ENCODE measurements at regions not wholly inside any gene's neighbourhood (a gene's known extent, or its start where the extent isn't known, plus 50 kb on each side); places are given as distances from the start of the nearest gene placed in this dataset.

DNA sequence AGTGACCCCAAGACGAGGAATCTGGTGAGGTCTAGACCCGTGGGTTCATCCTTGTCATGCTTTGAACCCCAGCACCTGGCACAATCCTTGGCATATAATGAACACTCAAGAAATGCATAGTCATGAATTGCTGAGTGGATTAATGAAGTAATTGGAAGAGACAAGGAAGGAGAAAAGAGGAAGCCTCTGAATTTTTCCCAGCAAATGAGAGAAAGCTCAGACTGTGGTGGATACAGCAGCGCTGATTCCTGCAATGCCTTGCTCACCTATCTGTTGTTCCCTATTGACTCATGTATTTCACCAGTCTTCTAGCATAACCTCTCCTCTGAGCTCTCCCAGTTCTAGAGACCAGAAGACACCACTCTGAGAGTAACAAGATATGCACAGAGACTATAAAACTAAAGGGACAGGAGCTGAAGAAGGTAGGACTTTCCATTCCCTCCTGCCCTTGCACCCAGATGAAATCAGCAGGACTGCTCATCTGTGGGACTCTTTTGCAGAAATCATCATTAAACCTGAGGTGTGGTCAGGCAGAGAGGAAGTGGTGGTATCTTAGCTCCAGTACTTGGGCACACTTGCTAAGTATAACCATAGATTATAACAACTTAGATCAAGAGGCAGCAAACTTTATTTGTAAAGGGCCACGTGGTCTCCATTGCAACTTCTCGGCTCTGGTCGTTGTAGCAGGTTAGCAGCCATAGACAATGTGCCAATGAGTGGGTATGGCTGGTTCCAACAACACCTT is 102.8 kb downstream of the MAF start:
- DNase-seq (ENCODE audit: low read depth in 2 of 2), result no peak

DNA sequence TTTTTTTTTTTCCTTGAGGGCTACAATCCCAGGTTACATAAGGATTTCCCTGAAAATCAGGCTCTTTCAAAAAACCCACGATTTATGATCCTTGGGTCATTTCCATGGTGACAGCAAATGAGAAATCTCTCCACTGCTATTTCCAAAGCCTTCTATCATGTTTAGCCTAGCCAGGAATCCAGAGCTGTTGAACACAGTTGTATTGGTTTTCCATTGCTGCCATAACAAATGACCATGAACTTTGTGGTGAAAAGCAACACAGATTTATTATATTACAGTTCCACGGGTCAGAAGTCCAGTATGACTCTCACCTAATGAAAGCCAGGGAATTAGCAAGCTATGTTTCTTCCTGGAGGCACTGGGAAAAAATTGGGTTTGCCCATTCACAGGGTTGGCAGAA is 106.6 kb downstream of the MAF start:
- DNase-seq (ENCODE audit: low read depth in 2 of 2), result no peak

DNA sequence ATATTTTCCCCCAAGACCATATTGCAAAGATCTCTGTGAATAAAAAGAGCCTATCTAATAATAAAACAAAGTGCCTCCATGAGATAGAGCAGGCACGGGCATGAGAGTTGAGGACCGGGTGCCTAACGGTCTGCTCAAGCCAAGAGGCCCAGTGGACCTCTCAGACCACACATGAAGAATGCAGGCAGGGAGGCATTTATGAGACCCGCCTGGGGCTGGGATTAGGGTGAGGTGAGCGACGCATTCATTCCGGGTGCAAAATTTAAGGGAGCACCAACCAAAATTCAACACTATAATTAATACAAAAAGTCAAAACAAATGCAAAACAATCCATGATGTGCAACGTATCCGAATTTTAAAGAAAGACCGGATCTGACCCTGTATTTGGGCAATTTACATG is 108.5 kb downstream of the MAF start:
- DNase-seq (ENCODE audit: low read depth in 2 of 2), result no peak

DNA sequence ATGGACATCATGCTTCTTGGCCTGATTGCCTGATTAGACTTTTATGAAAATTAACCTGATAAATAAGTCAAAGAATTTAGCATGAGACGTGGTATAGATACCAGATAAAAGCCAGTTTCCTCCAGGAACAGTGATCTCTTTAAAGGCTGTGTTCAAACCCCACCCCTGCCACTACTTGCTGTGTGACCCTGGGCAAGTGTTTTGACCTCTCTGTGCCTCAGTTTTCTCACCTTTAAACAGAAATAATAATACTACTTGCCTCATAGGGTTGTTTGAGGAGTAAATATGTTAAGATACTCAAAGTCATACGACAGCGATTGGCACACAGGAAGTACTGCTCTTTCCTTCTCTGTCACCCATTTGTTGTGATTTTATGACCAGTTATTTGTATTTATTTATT is 115.5 kb downstream of the MAF start:
- no peak for DNase-seq (ENCODE audit: low read depth in 2 of 2)

DNA sequence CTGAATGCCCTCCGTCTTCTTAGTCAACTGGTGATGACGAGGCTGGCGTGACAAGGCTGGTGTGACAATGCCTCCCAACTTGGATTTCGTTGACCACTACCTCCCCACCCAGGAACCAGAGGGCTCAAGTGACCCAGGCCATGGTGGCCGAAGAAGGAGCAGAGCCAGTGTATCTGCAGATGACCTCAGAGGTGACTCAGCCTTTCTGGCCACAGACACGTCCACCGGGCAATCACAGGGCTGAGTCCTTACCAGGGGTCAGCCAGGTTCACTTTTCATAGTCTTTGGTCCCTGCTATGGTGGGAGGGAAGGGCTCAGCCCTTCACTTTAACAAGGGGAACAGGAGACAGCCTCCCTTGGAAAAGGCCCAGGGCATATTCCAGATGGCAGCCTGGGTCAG is 116.3 kb downstream of the MAF start:
- DNase-seq (ENCODE audit: low read depth in 2 of 2), result no peak

DNA sequence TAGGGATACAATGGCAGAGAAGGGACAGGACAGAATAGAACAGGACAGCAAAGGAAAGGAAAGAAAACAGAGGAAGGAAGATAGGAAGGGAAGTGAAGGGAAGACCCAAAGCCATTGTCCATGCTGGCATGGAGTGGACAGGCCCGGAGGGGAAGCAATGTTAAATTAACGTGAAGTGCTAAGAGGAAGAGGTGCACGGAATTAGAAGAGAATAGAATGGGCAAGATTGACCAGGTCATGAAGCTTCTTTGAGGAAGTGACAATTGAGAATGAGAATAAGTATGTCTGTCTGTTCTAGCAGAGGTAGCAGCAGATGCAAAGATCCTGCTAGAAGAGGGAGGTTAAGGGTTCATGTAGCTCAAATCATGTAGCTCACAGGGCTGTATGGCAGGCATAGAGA is 117.2 kb downstream of the MAF start:
- DNase-seq (ENCODE audit: low read depth in 2 of 2), result no peak

DNA sequence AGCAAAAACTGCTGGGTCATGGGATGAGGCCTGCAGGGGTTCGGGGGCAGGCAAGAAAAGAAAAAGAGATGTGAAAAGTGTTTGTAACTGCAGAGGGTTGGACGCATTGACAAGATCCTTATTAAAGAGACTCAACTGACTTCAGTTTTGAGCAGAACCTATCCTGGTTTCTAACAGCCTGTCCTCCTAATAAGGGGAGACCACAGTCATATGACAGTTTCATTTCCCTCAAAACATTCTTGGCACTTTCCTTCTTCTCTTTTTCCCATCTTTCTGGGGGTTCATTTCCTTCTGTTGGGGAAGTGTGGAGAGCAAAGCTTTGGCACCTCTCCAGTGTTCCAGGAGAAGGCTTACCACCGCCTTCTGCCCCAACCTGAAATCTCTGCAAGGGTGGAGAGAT is 118.5 kb downstream of the MAF start:
- no peak for DNase-seq (ENCODE audit: low read depth in 2 of 2)

DNA sequence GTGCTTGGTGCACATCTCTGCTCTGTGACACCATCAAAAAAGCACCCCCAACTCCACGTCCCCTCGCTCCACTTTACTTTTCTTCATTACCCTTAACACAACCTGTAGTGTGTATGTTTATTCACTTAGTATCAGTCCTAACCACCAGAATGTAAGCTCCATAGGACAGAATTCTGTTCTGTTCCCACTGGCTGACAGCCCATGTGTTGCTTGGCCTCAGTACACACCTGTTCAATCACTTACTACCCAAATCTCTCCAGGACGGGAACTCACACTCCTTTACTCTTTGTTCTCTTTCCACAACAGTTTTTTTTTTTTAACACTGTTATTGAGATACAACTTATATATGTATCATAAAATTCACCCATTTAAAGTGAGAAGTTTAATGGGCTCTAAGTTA is 119.6 kb downstream of the MAF start:
- no peak for DNase-seq (ENCODE audit: low read depth in 2 of 2)

DNA sequence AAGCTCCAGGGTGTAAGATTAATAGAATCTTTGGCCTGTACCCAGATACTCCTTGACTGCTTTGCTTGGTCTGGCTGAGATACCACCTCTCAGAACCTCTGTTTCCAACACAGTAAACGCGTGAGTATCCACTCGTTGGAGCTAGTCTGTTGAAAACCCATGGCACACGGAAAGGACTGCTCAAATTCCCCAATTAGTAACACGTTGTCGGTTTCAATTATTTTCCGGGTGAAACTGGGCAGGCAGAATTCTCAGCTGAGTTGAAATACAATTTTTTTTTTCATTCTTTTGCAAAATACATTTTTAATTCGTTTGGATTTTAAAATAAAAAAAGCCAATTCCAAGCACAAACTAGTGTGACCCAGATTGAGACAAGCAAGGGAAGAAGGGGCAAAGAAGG is 120.5 kb downstream of the MAF start:
- no peak for DNase-seq (ENCODE audit: low read depth in 2 of 2)

DNA sequence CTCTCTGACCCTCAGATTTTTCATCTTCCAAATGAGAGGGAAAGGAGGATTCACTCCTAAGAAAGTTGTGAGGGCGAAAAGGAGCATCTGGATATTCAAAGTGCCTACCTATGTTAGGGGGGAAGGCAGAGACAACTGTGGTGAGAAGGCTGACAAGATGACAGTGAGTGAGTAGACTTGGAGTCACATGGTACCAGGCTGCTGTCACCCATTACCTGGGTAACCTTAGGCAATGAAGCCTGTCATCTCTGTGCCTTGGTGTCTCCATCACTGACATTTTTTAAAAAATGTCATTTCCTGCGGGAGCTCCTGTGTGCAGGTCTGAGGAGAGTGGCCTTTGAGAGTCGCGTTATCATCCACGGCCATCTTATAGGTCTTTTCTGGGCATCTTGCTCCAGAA is 124.0 kb downstream of the MAF start:
- DNase-seq (ENCODE audit: low read depth in 2 of 2), result no peak

DNA sequence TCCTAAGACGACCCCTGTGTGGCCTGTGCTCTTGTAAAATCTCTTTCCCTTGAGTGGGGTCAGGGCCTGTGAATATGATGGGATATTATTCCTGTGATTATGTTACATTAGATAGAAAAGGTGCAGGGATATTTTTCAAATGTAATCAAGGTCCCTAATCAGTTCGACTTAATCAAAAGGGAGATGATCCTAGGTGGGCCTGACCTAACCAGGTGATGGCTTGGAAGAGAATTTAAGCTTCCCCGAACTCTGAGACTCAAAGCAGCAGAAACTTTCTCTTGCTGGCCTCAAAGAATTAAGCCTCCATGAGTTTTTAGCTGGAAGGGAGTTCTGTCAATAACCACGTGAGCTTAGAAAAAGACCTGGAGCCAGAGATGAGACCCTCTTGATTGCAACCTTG is 124.7 kb downstream of the MAF start:
- no peak for DNase-seq (ENCODE audit: low read depth in 2 of 2)

DNA sequence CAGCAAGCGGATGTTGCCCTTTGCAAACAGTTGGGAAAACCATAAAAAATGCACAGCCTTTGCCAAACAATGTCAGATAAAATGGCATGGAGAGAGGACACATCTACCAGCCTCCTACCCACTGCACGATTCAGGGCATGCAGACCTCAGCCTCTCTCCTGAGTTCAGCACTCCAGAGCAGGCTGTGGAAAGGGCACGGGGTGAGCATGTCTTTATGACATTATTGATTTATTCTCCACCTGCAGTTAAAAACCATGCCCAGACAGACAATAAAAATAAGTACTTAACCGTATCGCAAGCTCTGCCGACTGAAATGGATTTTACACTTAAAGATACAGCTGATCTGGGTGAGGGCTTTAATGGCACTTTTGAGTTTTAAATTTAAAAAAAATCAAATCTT is 127.1 kb downstream of the MAF start:
- no peak for DNase-seq (ENCODE audit: low read depth in 2 of 2)

DNA sequence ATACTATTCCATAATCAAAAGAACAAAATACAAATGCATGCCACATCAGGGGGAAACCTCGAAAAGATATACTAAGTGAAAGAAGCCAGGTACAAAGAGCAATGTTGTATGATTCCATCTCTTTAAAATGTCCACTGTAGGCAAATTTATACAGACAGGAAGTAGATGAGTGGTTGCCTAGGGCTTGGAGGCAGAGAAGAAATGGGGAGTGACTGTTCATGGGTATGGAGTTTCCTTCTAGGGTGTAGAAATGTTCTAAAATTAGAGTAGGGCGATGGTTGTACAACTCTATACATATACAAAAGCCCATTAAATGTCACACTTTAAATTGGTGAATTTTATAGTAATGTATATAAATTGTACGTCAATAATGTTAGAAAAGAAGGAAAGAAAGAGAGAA is 128.1 kb downstream of the MAF start:
- DNase-seq (ENCODE audit: low read depth in 2 of 2), result no peak

DNA sequence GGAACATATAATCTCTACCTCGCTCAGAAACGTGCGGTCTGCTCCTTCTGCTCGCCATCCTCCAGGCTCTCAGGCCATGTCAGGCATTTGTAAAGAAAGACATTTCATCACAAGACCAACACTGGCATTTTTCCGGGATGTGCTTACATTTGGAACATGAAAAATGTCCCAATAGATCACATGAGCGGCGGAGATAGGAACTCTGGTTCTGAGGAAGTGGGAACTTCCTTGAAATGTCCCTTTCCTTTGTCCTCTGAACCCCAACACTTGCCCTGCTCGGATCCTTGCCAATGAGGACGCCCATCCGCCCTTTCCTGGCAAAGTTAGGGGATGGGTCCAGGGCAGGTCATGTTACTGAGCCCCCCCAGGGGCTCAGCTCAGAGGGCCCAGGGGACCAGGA is 130.5 kb downstream of the MAF start:
- no peak for DNase-seq (ENCODE audit: low read depth in 2 of 2)

DNA sequence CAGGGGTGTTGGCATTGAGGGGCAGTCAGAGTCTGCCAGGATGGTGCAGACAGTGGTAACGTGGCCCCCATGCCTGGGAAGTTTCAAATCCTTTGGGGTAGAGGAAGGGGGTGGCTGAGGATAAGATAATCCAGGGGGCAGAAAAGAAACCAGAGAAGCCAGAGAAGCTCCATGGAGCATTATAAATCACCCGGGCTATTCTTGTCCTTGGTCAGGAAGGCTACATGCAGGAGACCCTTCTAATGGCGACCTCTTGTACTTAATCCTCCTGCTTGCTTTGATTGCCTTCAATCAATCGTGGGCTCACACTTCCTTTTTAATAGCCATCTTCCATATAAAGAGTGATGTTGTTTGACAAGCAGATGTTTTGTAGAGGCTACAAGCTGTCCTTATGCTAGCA is 131.9 kb downstream of the MAF start:
- no peak for DNase-seq (ENCODE audit: low read depth in 2 of 2)

DNA sequence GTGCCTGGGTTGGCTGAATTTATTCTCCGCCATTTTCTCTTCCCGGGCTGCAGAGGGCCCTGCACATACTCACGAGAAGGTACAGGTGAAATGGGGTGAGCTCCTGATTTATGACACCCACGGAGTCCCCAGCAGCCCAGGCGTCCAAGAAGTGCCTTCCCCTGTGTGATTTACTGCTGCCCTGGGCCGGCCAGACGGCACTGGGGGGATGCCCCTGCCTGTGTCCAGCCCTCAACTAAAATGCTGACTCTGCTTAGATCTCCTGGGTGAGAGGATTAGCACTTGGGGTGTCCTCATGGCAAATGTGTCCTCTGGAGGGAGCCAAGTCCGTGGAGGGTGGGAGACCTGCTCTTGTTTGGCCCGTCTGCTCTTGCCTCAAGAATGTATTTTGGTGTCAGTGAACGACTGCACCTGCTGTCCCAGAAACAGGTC is 132.4 kb downstream of the MAF start:
- no peak for DNase-seq (ENCODE audit: low read depth in 2 of 2)

DNA sequence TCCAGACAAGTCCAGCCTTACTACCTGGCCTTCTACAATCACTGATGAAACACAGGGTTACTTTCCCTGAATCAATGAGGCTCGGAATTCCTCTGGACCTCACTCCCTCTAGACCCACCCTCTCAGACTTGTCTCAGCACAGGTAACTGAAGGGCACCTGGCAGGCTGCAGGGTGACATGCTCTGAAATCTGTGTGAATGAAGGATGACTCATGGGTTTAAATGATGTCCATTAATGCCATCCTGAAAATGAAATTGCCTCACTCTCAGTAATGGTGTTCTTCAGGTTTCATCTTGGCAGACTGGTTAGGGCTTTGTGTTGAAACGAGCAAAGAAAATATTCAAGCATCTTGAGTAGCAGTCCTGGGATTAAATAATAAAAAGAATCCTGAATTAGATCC is 134.4 kb downstream of the MAF start:
- DNase-seq (ENCODE audit: low read depth in 2 of 2), result no peak

DNA sequence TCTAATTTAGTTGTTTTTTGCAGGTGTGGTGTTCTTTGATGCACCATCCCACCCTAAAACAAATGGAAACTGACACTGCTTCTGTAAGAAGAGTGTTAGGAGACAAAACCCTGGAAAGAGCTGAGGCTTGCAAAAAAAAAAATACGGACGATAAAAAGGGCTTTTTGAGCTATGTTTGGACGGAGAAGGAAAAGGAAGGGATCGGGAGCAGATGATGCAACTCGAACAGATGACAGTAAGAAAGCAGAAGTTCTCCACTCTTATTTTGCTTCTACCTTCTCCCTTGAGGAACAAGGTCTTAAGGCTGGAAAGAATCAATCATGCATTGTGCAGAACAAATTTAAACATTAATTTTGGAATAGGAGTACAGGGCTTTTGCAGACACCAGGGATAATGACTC is 136.7 kb downstream of the MAF start:
- no peak for DNase-seq (ENCODE audit: low read depth in 2 of 2)

DNA sequence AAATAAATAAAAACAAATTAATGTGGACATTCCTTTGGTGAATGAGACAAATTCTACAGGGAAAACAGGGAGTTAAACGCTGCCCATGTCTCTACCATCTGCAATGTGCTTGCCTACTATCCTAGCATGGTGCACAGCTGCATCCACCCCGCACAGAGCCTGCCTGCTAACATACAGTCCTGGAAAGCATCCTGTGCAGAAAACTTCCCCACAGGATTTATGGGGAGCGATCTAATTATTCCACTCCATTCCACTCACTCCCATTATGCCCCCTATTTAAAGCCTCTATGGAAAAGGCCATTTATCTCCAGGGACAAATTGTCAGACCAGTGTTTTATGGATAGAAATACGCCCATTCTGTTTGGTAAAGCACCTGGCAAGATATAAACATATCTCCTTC is 144.5 kb downstream of the MAF start:
- no peak for DNase-seq (ENCODE audit: low read depth in 2 of 2)

DNA sequence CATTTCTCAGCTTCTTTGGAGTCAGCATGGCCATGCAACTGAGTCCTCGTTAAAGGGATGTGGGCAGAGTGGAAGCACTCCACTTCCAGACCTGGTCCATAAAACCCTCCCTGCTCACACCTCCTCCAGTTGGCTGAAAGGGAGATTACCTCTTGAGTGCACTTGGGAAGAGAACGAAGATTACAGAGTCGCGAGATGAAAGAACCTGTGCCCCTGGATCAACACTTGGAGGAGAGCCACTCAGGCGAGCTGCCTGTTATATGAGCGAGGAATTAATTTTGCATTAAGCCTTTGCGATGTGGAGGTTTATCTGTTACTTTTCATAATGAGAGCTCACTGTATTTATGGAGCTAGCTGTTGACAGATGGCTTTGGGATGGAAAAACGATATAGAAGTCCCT is 147.9 kb downstream of the MAF start:
- no peak for DNase-seq (ENCODE audit: low read depth in 2 of 2)

DNA sequence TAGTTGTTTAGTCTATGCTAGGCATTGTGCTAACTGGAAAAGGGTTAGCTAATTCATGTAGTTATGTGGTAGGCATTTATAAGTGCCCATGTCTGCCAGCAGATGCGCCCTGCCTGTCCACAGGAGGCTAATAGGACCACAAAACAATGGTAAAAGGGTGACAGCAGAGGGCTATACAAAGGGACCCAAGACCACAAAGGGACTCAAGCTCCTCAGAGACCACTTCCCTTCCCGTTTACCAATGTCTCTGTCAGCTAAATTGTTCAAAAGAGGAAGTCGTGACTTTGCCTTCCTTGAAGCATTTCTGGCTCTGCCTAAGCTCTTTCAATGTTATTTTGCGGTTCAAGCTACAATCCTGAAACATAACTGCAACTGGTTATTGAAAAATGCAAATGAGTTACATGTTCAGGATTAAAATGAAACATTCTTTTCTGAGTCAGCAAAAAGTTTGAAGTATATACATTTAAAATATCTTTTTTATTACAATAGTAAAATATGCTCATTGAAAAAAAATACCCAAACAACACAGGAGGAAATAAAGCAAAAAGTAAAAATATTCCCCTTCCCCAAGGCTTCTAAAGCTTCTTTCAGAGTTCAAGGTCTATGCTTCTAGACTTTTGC is 149.2 kb downstream of the MAF start:
- no peak for DNase-seq (ENCODE audit: low read depth in 2 of 2)

DNA sequence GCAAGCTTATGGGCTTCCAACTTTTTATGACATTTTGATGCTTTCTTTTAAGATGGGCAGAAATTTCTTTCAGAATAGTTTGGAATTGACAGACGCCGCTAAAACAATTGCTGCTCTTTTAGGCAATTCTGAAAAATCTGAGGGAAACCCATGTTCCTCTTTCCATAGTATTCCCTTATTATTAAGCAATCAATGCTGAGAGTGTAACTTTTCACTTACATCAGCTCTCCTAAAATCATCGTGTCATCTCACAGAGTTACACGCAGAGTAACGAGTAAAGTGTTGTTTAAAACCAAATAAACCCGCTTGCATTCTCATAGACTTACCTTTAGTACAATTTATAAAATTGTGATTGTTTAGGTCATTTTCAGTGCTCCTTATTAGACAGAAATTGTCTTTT is 150.6 kb downstream of the MAF start:
- DNase-seq (ENCODE audit: low read depth in 2 of 2), result no peak

DNA sequence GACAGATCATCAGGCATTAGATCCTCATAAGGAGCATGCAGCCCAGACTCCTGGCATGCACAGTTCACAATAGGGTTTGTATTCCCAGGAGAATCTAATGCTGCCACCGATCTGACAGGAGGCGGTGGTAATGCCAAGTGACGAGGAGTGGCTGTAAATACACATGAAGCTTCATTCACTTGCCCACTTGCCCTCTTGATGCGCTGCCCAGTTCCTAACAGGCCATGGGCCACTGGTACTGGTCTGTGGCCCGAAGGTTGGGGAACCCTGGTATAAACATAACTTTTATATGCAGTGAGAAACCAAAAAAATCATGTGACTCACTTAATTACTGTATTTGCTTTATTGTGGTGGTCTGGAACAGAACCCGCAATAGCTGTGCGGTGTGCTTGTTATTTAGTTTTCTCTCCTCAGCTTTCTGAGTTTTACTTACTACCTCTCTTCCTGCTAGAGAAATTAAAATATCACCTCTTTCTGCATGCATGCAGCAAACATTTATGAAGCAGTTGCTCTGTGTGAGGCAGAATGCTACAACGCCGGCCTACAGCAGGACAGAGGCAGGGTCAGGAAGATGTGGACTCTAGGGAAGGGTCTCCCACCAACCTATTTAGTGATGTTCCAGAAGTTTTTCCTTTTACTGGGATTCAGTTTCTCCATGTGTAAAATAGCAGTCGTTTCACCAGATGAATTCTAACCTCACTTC is 151.3 kb downstream of the MAF start:
- DNase-seq (ENCODE audit: low read depth in 2 of 2), result no peak

All from stimulated activated CD4-positive, alpha-beta T cell treated with anti-CD3 and anti-CD28 coated beads, Interleukin-4, amount 100 ng/mL, for 48 hours (primary cell).